ENCODE measurements at regions not wholly inside any gene's neighbourhood (a gene's known extent, or its start where the extent isn't known, plus 50 kb on each side); places are given as distances from the start of the nearest gene placed in this dataset.

GRCh38 chr20:4427940-4428586 is 179.0 kb upstream of the ADRA1D start:
- DNase-seq, result no peak

DNA sequence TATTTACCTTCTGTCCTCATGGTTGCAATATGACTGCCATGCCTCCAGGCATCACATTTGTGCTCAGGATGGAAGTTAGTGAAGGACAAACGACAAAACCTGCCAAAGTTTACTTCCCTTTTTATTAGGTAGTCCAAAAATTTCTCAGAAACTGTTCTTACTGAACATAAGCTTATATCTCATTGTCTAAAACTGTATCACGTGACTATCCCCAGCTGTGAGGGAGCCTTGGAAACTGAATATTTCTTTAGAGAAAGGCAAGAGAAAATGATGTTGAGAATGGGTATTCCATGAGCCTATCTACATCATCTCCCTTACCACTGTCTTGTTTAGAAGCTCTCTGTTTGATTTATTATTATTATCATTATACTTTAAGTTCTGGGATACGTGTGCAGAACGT is 169.1 kb upstream of the ADRA1D start:
- DNase-seq, result no peak

- DNase-seq, result no peak
Measured at GRCh38 chr20:4415281-4415680, 166.2 kb upstream of the ADRA1D start.

- DNase-seq, result no peak
Measured at GRCh38 chr20:4413314-4414049, 164.4 kb upstream of the ADRA1D start.

DNA sequence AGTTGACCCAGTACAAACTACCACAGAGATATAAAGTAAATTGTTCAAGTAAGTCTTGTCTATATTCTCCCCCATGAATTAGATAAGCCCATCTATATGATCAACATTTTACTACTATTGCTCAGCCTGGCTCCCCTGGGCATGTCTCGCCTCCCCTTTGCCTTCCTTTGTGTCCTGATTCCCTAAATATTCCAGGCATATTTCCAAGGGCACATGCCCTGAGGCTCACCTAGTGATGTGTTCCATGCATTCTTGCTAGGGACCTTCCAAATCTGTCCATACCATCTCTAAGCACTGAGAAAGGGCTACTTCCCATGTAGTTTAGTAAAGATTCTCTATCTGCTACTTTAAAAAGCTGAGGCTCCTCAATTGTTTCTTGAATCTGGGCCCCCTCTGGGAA is 163.1 kb upstream of the ADRA1D start:
- peak; percentile 3 for DNase-seq

DNA sequence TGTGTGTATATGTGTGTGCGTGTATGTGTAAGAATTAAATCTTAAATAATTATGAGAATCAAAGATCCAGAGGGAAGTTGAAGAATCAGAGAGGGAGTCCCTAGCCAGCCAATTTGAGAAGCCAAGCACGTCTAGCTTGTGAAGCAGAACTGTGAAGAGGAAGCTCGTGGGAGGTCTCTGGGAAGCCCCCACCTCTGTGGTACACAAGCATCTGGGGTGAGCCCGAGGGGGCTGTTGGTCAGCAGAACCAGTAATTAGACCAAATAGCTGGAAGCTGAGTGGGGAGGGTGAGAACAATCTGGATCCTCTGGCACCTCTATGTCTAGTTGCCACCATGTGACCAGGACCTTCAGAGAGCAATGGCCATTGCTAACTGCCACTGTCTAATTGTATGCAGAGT is 162.7 kb upstream of the ADRA1D start:
- DNase-seq, result peak; percentile 20

DNA sequence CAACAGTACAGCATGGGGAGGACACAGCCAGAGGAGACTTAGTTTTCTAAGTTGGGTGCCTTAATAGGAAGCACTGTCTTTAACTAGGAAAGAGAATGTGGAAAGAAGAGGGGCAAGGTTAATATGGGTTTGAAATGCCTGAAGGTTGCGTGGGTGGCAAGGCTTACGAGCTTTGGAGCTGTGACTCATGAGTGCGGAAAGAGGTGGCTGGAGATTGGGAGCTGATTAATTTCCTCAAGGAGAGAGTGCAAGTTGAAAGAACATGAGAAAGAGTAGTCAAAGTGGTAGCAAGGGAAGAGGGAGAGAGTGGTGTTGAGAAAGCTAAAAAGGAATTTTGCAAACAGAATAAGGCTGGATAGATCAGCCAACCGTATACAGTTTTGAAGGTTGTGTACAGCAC is 157.5 kb upstream of the ADRA1D start:
- no peak for DNase-seq

DNA sequence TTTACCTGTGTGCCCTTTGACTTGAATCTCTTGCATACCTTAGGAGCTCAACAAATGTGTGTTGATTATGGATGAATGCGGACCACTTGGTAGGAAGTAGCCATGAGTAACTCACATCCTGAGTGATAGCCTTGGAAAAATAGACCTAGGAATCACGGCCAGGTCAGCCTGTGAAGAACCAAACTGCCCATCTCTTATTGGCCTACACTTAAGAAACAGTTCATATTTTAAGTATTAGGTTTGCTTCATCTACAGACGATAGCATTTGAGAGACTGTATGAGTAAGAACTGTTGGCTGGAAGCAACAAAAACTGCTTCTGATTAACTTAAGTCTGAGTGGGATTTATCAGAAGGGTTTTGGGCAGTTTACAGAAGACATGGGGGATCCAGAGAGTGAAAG is 152.5 kb upstream of the ADRA1D start:
- DNase-seq, result no peak

DNA sequence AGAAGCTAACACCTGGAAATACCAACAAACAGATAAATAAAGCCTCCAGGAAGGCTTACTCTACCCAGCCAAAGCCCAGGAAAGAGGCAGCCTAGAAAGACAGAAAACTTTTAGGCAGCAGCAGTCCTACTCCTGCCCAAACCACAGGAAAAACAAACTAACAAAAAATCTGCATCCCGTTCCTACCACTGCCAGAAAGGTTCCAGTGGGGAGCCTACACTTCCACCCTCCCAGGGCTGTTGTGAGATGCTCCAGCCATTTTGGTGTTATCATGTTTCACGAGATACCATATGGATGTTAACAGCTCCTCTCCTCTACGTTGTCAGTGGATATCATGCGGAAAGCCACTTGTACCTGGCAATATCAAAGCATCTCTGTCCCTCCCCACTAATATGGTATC is 135.9 kb upstream of the ADRA1D start:
- DNase-seq, result no peak

- DNase-seq, result no peak
Measured at GRCh38 chr20:4383961-4384360, 134.9 kb upstream of the ADRA1D start.

- peak; percentile 28 for DNase-seq
Measured at GRCh38 chr20:4375881-4376280, 126.8 kb upstream of the ADRA1D start.

DNA sequence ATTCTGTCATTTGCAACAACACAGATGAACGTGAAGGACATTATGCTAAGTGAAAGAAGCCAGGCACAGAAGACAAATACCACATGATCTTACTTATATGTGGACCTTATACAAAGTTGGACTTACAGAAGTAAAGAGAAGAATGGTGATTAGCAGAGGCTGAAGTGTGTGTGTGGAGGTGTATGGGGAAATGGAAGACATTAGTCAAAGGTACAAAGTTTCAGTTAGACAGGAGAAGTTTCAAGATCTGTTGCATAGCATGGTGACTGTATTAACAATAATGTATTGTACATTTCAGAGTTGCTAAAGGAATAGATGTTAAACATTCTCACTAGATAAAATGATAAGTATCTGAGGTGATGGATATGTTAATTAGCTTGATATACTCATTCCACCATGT is 124.4 kb upstream of the ADRA1D start:
- no peak for DNase-seq

DNA sequence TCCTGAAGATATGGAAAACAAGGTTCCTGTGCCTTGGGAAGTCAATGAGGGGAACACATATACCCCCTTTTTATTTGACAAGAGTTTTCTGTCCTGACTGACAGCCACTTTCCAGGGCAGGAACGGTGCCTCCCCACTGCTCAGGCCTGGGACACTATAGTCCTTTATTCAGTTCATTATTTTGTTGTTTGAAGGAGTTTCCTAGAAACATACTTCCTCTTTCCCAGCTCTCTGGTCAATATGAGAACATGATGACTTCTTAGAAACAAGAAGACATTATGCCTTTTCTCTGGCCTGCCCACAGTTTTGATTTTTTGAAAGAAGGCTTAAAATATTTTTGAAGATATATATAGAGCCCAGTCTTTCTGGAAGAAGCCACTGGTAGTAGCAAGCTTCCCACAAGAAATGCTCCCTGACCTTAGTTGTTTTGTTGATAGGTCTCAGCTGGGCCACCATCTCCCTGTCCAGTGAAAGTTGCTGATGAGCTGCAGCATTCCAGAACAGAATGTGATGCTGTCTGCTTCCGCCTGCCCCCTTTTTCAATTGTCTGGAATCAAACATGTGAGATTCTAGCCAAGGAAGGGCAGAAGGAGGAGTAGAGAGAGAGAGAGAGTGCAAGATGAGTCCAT is 122.7 kb upstream of the ADRA1D start:
- DNase-seq, result no peak

- no peak for DNase-seq
Measured at GRCh38 chr20:4370851-4371250, 121.8 kb upstream of the ADRA1D start.

DNA sequence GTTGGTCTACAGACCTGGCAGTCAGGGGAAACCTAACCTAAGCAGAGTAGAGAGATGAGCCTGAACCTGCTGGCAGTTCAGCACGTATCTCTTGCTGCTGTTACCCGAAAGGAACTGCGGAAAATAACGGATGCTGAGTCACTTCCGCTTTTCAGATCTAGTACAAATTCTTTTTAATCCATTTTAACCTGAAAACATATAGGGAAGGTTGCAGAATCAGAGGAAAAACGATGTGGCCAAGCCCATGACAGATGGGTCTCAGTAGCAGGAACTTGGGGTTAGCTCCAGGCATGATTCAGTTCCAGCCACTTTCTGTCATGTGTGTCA is 120.7 kb upstream of the ADRA1D start:
- no peak for DNase-seq

DNA sequence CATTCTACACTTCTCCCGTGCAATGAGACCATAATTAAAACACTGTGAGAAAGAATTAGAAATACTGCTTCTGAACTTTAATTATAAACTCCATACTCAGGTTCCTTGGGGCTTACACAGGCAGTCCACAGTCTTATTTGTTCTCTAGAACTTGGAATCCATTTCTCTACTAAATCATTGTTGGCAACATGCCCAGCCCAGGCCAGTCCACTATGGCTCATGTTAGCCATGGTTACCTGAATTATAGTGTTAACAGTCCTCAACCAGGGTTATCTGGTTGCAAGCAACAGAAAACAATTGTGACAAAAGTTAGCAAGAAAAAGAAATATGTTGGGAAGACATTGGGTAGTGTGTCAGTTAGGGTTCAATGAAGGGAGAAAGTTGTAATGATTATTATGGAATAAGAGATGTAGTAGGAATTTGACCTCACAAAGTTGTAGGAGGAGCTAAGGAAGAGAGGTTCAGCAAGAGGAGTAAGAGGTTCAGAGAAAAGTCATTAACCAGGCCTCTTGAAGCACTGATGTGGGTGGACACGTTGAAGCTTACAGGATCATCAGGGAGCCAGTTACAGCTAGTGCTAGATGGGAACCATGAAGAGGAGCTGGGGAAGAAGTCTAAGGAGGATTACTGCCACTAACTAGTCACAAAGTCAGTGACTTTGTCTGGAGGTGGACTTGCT is 120.2 kb upstream of the ADRA1D start:
- no peak for DNase-seq

DNA sequence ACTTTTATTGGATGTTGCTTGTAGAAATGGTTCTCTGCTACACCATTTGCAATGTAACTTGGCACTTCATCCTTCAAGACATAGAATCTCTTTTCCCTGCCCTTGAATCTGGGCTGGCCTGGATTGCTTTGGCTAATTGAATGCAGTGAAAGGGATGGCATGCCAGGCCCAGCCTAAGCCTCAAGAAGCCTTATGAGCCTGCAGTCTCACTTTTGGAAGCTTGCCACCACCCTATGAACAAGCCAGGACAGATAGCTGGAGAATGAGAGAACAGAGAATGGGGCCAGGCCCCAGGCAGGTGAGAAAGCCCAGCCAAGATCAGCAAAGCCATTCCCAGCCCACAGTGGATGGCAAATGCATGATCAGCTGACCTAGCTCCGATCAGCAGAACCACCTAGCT is 117.0 kb upstream of the ADRA1D start:
- no peak for DNase-seq

DNA sequence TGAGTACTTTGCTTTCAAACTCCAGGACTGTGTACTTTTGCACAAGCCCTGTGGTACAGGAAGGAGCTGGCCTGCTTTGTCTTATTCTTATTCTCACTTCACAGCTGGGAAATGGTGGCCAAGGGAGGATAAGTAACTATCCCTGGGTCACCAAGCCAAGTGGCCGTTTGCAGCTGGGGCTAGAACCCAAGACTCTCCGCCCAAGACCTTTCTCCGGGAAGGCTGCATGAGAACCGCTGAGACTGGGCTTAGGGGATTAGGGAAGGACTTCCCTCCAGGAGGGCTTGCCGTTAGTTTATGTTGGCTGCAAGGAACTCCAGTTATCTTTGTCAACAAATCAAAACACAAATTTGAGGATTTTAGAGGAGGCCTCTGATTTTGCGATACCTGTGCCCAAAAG is 109.5 kb upstream of the ADRA1D start:
- DNase-seq, result no peak

DNA sequence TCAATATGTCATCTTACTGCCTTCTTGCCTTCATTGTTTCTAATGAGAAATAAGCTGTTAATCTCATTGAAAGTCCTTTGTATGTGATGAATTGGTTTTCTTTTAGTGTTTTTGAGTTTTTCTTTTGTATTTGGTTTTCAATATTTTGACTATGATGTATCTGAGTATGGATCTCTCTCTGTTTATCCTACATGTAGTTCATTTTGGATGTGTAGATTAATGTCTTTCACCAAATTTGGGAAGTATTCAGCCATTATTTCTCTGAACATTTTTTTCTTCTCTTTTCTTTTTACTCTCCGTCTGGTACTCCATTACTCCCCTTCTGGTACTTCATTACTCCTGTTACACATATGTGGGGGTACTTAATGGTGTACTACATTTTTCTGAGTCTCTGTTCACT is 103.3 kb upstream of the ADRA1D start:
- DNase-seq, result no peak

DNA sequence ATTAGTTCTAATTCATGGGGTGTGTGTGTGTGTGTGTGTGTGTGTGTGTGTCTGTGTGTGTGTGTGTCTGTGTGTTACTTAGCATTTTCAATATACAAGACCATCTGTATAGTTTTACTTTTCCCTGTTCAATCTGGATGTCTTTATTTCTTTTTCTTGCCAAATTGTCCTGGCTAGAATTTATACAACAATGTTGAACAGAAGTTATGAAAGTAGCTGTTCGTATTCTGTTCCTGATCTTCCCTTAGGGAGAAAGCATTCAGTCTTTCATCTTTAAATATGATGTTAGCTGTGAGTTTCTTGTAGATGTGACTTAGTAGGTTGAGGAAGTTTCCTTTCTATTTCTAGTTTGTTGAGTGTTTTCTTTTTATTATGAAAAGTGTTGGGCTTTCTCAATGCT is 101.0 kb upstream of the ADRA1D start:
- no peak for DNase-seq

GRCh38 chr20:4344670-4345069 is 95.6 kb upstream of the ADRA1D start:
- no peak for DNase-seq

GRCh38 chr20:4342609-4343008 is 93.5 kb upstream of the ADRA1D start:
- no peak for DNase-seq

GRCh38 chr20:4341804-4342485 is 92.9 kb upstream of the ADRA1D start:
- DNase-seq, result no peak

Data from NCI-H69 (cell line).